ENCODE measurements at regions not wholly inside any gene's neighbourhood (a gene's known extent, or its start where the extent isn't known, plus 50 kb on each side); places are given as distances from the start of the nearest gene placed in this dataset.

GRCh38 chr17:14918540-14918939 lies 346.6 kb downstream of the PMP22 start:
- peaks cover 3 to 14% (median 5%) of the 10 kb centered on the region in 4 experiments; a peak in 5 of 7 replicates for H3K4me1 ChIP-seq (replicated peaks in 1 of 4; ENCODE audit: control insufficient read depth in 3 of 4, insufficient read depth in 4 of 4, low read length in 3 of 4)
- no peaks in the 10 kb centered on the region for H4K20me1 ChIP-seq (replicated peaks in 1 of 2; ENCODE audit: control insufficient read depth in 1 of 2, insufficient read depth in 2 of 2, low read length in 2 of 2)
- H3K9me3 ChIP-seq (ENCODE audit: insufficient read depth in 2 of 2, low read depth in 1 of 2, low read length in 1 of 2): no peaks in the 10 kb centered on the region; a peak in 2 of 4 replicates
- H3K27me3 ChIP-seq (replicated peaks in 1 of 4; ENCODE audit: control insufficient read depth in 3 of 4, extremely low read depth in 1 of 4, insufficient read depth in 3 of 4, low read length in 3 of 4): no peaks in the 10 kb centered on the region
- no peaks in the 10 kb centered on the region for H3K23me2 ChIP-seq (ENCODE audit: low read depth, low read length)
- FAIRE-seq: no peak
- peak overlapping the region; percentile 91 for H2AFZ ChIP-seq (ENCODE audit: low read length)
- peak overlapping the region; percentile 14 to 19; a peak in 2 of 4 replicates for H3K4me2 ChIP-seq (ENCODE audit: insufficient read depth in 1 of 2, low read depth in 2 of 2, low read length in 2 of 2)
- no peak overlapping the region for H2BK20ac ChIP-seq (ENCODE audit: low read length)
- H3K36me3 ChIP-seq (ENCODE audit: control insufficient read depth in 2 of 4, insufficient read depth in 4 of 4, low read length in 3 of 4): no peaks in the 10 kb centered on the region
- POLR2A ChIA-PET (ENCODE audit: partially characterized antibody): no interaction called here
- H3K79me1 ChIP-seq (ENCODE audit: low read depth, low read length): no peaks in the 10 kb centered on the region
- H3K56ac ChIP-seq (replicated peaks; ENCODE audit: insufficient read length, low read depth, low read length): no peak overlapping the region
- no peaks in the 10 kb centered on the region for H3K79me2 ChIP-seq (ENCODE audit: control insufficient read depth in 1 of 2, insufficient read depth in 2 of 2, low read length in 2 of 2)
- no peak overlapping the region for H3K18ac ChIP-seq (ENCODE audit: extremely low read depth, low read length)
- H4K8ac ChIP-seq (ENCODE audit: extremely low read depth, insufficient read depth, low read length): no peak overlapping the region
- H2BK15ac ChIP-seq (ENCODE audit: low read length): no peak overlapping the region
- no peak overlapping the region for H3K27ac ChIP-seq (ENCODE audit: low read depth, low read length)
- H3K9ac ChIP-seq (replicated peaks in 1 of 4; ENCODE audit: extremely low read depth in 1 of 4, low read depth in 3 of 4, low read length in 3 of 4): no peak overlapping the region
- H4K5ac ChIP-seq (ENCODE audit: insufficient read length, low read depth, low read length): no peak overlapping the region
- H2BK12ac ChIP-seq (ENCODE audit: low read depth, low read length): no peak overlapping the region
- 0 out of 8 replicates have a peak overlapping the region, but pooled peaks of 1 of the 4 experiments have one; percentile 2 for H3K4me3 ChIP-seq (ENCODE audit: extremely low read depth in 1 of 4, insufficient read depth in 2 of 4, low read depth in 3 of 4, low read length in 4 of 4)
- 66% methylated on average over 4 of the region's 4 CpGs; no CpG with 5 or more reads in 1 of the 2 experiments for WGBS, 2 experiments (ENCODE audit: extremely low coverage in 1 of 2, insufficient coverage in 1 of 2, insufficient read length in 1 of 2, insufficient replicate concordance in 2 of 2, low coverage in 1 of 2, low lambda C conversion rate in 2 of 2, missing lambda C conversion rate in 1 of 2)
- CTCF ChIA-PET (ENCODE audit: partially characterized antibody): no interaction called here
- H3K4ac ChIP-seq (replicated peaks; ENCODE audit: insufficient read length, low read depth, low read length): no peak overlapping the region
- DNase-seq (ENCODE audit: low read depth in 1 of 2, low spot score in 2 of 2): no peak
- no peak overlapping the region for H3K14ac ChIP-seq (ENCODE audit: insufficient read length)
- H2AK5ac ChIP-seq (ENCODE audit: low read depth, low read length): no peak overlapping the region
- H2BK5ac ChIP-seq (ENCODE audit: low read depth, low read length): no peak overlapping the region
- TF ChIP-seq RXRA (IDR thresholded peaks at IDR 0.05; ENCODE audit: insufficient read depth, low read depth, low read length) (no peak), POLR2A (IDR thresholded peaks at IDR 0.05; ENCODE audit: control extremely low read depth in 1 of 2, low read depth in 2 of 2, low read length in 2 of 2) (no peak), TAF7 (optimal IDR thresholded peaks at IDR 0.05; ENCODE audit: borderline replicate concordance, low read depth, low read length) (no peak), CHD1 (IDR thresholded peaks at IDR 0.05; ENCODE audit: low read depth, low read length) (no peak), YY1 (IDR thresholded peaks at IDR 0.05; ENCODE audit: low read depth, low read length) (no peak), HDAC6 (IDR thresholded peaks at IDR 0.05; ENCODE audit: low read depth, low read length) (no peak), RBBP5 (IDR thresholded peaks at IDR 0.05; ENCODE audit: borderline replicate concordance, low read depth, low read length) (no peak), MAFK (IDR thresholded peaks at IDR 0.05; ENCODE audit: low read depth, low read length) (no peak), POLR2AphosphoS5 (IDR thresholded peaks at IDR 0.05; ENCODE audit: low read depth, low read length) (no peak), POU5F1 (IDR thresholded peaks at IDR 0.05; ENCODE audit: low read depth, low read length) (no peak), PHF8 (conservative IDR thresholded peaks at IDR 0.05; ENCODE audit: low read depth, low read length) (no peak), TCF12 (IDR thresholded peaks at IDR 0.05; ENCODE audit: low read depth, low read length) (no peak), CHD2 (IDR thresholded peaks at IDR 0.05; ENCODE audit: low read length) (no peak), KDM1A (IDR thresholded peaks at IDR 0.05; ENCODE audit: borderline replicate concordance, low read length) (no peak), RNF2 (IDR thresholded peaks at IDR 0.05; ENCODE audit: borderline replicate concordance, low read depth, low read length, missing control alignments, poor library complexity, severe bottlenecking) (no peak), JUN (IDR thresholded peaks at IDR 0.05; ENCODE audit: low read depth, low read length) (no peak)
- no peak overlapping the region for H4K91ac ChIP-seq (replicated peaks; ENCODE audit: insufficient read length, low read length)
- H2BK120ac ChIP-seq (replicated peaks; ENCODE audit: low read depth, low read length): no peak overlapping the region
- H3K23ac ChIP-seq (ENCODE audit: insufficient read length): no peak overlapping the region

All from H1 (cell line).